H1 (cell line): ENCODE measurements at regions not wholly inside any gene's neighbourhood (a gene's known extent, or its start where the extent isn't known, plus 50 kb on each side); places are given as distances from the start of the nearest gene placed in this dataset.

Source experiments
- CTCF ChIA-PET: fragments of 300-600 bp; sonication (Branson Sonifier 250); formaldehyde crosslinking; loops from one replicate; lab custom pipeline; 2021; ENCODE audit not compliant: partially characterized antibody; lab: Charles Lee
- POLR2A ChIA-PET: fragments of 300-600 bp; sonication (Branson Sonifier 250); formaldehyde crosslinking; loops from one replicate; lab custom pipeline; 2021; ENCODE audit warnings: inconsistent platforms; ENCODE audit not compliant: partially characterized antibody; lab: Charles Lee
- DNase-seq, 2 experiments: peaks; one replicate each; pipeline versions ENCODE4 v3.0.0 to v3.0.0-alpha.2; 2010 to 2022; ENCODE audit warnings: low spot score in 2 of 2, low read depth in 1 of 2, mixed read lengths in 1 of 2
- FAIRE-seq: peaks from 2 replicates; lab custom pipeline; 2011; peaks lifted over from hg19 to GRCh38; lab: Jason Lieb, UNC
- H2AFZ ChIP-seq: 2 replicates; pipeline ENCODE4 v1.8.1; 2012; ENCODE audit warnings: low read length, inconsistent platforms
- H2AK5ac ChIP-seq: 2 replicates; pipeline ENCODE4 v1.6.1; 2013; ENCODE audit warnings: low read depth, low read length
- H2BK120ac ChIP-seq: replicated peaks from 2 replicates; pipeline ENCODE3; 2013; ENCODE audit warnings: low read depth, low read length, inconsistent platforms
- H2BK12ac ChIP-seq: 2 replicates; pipeline ENCODE4 v1.6.1; 2013; ENCODE audit warnings: low read depth, low read length
- H2BK15ac ChIP-seq: 2 replicates; pipeline ENCODE4 v1.6.1; 2013; ENCODE audit warnings: low read length
- H2BK20ac ChIP-seq: 2 replicates; pipeline ENCODE4 v1.6.1; 2013; ENCODE audit warnings: low read length
- H2BK5ac ChIP-seq: 2 replicates; pipeline ENCODE4 v1.6.1; 2013; ENCODE audit warnings: low read depth, low read length
- H3K14ac ChIP-seq: 2 replicates; pipeline ENCODE4 v1.6.1; 2013; ENCODE audit warnings: inconsistent platforms; ENCODE audit not compliant: insufficient read length
- H3K18ac ChIP-seq: 2 replicates; pipeline ENCODE4 v1.6.1; 2013; ENCODE audit warnings: low read length; ENCODE audit errors: extremely low read depth
- H3K23ac ChIP-seq: 2 replicates; pipeline ENCODE4 v1.6.1; 2013; ENCODE audit warnings: inconsistent platforms; ENCODE audit not compliant: insufficient read length
- H3K23me2 ChIP-seq: 2 replicates; pipeline ENCODE4 v1.6.1; 2013; ENCODE audit warnings: low read depth, low read length
- H3K27ac ChIP-seq: 2 replicates; pipeline ENCODE4 v1.6.1; 2011; ENCODE audit warnings: low read depth, low read length, inconsistent platforms
- H3K27me3 ChIP-seq, 4 experiments: replicated peaks in 1 of 4; 1 replicate in 1 of 4; 2 replicates in 3 of 4; pipeline versions ENCODE4 v1.6.1 to v1.8.1; 2011 to 2013; ENCODE audit warnings: low read length in 3 of 4, mild to moderate bottlenecking in 3 of 4, inconsistent platforms in 2 of 4, mixed read lengths in 2 of 4, moderate library complexity in 1 of 4; ENCODE audit not compliant: control insufficient read depth in 3 of 4, insufficient read depth in 3 of 4; ENCODE audit errors: extremely low read depth in 1 of 4
- H3K36me3 ChIP-seq, 4 experiments: 2 replicates each; pipeline versions ENCODE4 v1.6.1 to v1.8.1; 2011 to 2013; ENCODE audit warnings: mild to moderate bottlenecking in 4 of 4, low read length in 3 of 4, moderate library complexity in 2 of 4, control low read depth in 1 of 4, inconsistent platforms in 1 of 4; ENCODE audit not compliant: insufficient read depth in 4 of 4, control insufficient read depth in 2 of 4
- H3K4ac ChIP-seq: replicated peaks from 2 replicates; pipeline ENCODE3; 2013; ENCODE audit warnings: low read length, low read depth, mixed read lengths, inconsistent platforms; ENCODE audit not compliant: insufficient read length
- H3K4me1 ChIP-seq, 4 experiments: replicated peaks in 1 of 4; 1 replicate in 1 of 4; 2 replicates in 3 of 4; pipeline versions ENCODE4 v1.6.1 to v1.8.1; 2011 to 2013; ENCODE audit warnings: low read length in 3 of 4, inconsistent platforms in 2 of 4, mixed read lengths in 1 of 4; ENCODE audit not compliant: insufficient read depth in 4 of 4, control insufficient read depth in 3 of 4
- H3K4me2 ChIP-seq, 2 experiments: 2 replicates each; pipeline versions ENCODE4 v1.6.1 to v1.8.1; 2011 to 2013; ENCODE audit warnings: low read depth in 2 of 2, low read length in 2 of 2, control low read depth in 1 of 2, inconsistent platforms in 1 of 2, mild to moderate bottlenecking in 1 of 2; ENCODE audit not compliant: insufficient read depth in 1 of 2
- H3K4me3 ChIP-seq, 4 experiments: fragments of 200-600, 300-600 bp in 1 of 4; sonication (generic), shearing (Covaris generic), sonication (Bioruptor Twin) in 1 of 4; 2 replicates each; pipeline versions ENCODE4 v1.5.1 to v1.8.1; 2011 to 2016; ENCODE audit warnings: low read length in 4 of 4, low read depth in 3 of 4, control low read depth in 2 of 4, inconsistent platforms in 2 of 4, mild to moderate bottlenecking in 2 of 4, mixed read lengths in 1 of 4, moderate library complexity in 1 of 4; ENCODE audit not compliant: insufficient read depth in 2 of 4; ENCODE audit errors: extremely low read depth in 1 of 4
- H3K56ac ChIP-seq: replicated peaks from 2 replicates; pipeline ENCODE3; 2013; ENCODE audit warnings: low read depth, mild to moderate bottlenecking, mixed read lengths, low read length, inconsistent platforms; ENCODE audit not compliant: insufficient read length
- H3K79me1 ChIP-seq: 2 replicates; pipeline ENCODE4 v1.6.1; 2013; ENCODE audit warnings: low read depth, low read length, control low read depth
- H3K79me2 ChIP-seq, 2 experiments: 2 replicates each; pipeline versions ENCODE4 v1.6.1 to v1.8.1; 2012 to 2013; ENCODE audit warnings: low read length in 2 of 2, mild to moderate bottlenecking in 2 of 2, inconsistent platforms in 1 of 2; ENCODE audit not compliant: insufficient read depth in 2 of 2, control insufficient read depth in 1 of 2
- H3K9ac ChIP-seq, 4 experiments: replicated peaks in 1 of 4; 1 replicate in 1 of 4; 2 replicates in 3 of 4; pipeline versions ENCODE4 v1.6.1 to v1.8.1; 2011 to 2013; ENCODE audit warnings: low read depth in 3 of 4, low read length in 3 of 4, control low read depth in 2 of 4, mild to moderate bottlenecking in 2 of 4, moderate library complexity in 2 of 4, inconsistent platforms in 1 of 4; ENCODE audit errors: extremely low read depth in 1 of 4
- H3K9me3 ChIP-seq, 2 experiments: 2 replicates each; pipeline versions ENCODE4 v1.6.1 to v1.8.1; 2012 to 2013; ENCODE audit warnings: mild to moderate bottlenecking in 2 of 2, moderate library complexity in 2 of 2, control low read depth in 1 of 2, inconsistent platforms in 1 of 2, low read depth in 1 of 2, low read length in 1 of 2, mixed read lengths in 1 of 2; ENCODE audit not compliant: insufficient read depth in 2 of 2
- H4K20me1 ChIP-seq, 2 experiments: replicated peaks in 1 of 2; 2 replicates each; pipeline versions ENCODE3 to v1.8.1; 2011 to 2013; ENCODE audit warnings: inconsistent platforms in 2 of 2, low read length in 2 of 2, mild to moderate bottlenecking in 1 of 2; ENCODE audit not compliant: insufficient read depth in 2 of 2, control insufficient read depth in 1 of 2
- H4K5ac ChIP-seq: 2 replicates; pipeline ENCODE4 v1.6.1; 2013; ENCODE audit warnings: low read length, low read depth, mixed read lengths, inconsistent platforms; ENCODE audit not compliant: insufficient read length
- H4K8ac ChIP-seq: 2 replicates; pipeline ENCODE4 v1.8.0; 2013; ENCODE audit warnings: mild to moderate bottlenecking, moderate library complexity, low read length, inconsistent platforms; ENCODE audit not compliant: insufficient read depth; ENCODE audit errors: extremely low read depth
- H4K91ac ChIP-seq: replicated peaks from 2 replicates; pipeline ENCODE3; 2013; ENCODE audit warnings: low read length, mixed read lengths, inconsistent platforms; ENCODE audit not compliant: insufficient read length
- CTCF ChIP-seq, 3 experiments: IDR thresholded peaks; 1 replicate in 2 of 3; 2 replicates in 1 of 3; pipeline versions ENCODE4 v1.5.1 to v1.6.1; 2011; ENCODE audit warnings: low read length in 3 of 3, mild to moderate bottlenecking in 3 of 3, inconsistent platforms in 2 of 3, low read depth in 1 of 3, moderate library complexity in 1 of 3; ENCODE audit not compliant: insufficient read depth in 1 of 3; ENCODE audit errors: control extremely low read depth in 1 of 3
- MAFK ChIP-seq: IDR thresholded peaks from 2 replicates; pipeline ENCODE4 v1.6.1; 2012; ENCODE audit warnings: low read depth, mild to moderate bottlenecking, improper control_type of control experiment, low read length
- POLR2A ChIP-seq, 2 experiments: IDR thresholded peaks; 1 replicate in 1 of 2; 2 replicates in 1 of 2; pipeline ENCODE4 v1.6.1; 2011; ENCODE audit warnings: low read depth in 2 of 2, low read length in 2 of 2, mild to moderate bottlenecking in 2 of 2; ENCODE audit errors: control extremely low read depth in 1 of 2
- RBBP5 ChIP-seq: IDR thresholded peaks from 2 replicates; pipeline ENCODE4 v1.7.1; 2012; ENCODE audit warnings: low read depth, mild to moderate bottlenecking, inconsistent platforms, low read length, moderate library complexity, borderline replicate concordance
- SRF ChIP-seq: IDR thresholded peaks from 2 replicates; pipeline ENCODE4 v1.6.1; 2011; ENCODE audit warnings: mild to moderate bottlenecking, low read depth, low read length, moderate library complexity
- TCF12 ChIP-seq: IDR thresholded peaks from 2 replicates; pipeline ENCODE4 v1.6.1; 2011; ENCODE audit warnings: low read depth, mild to moderate bottlenecking, low read length
- WGBS, 2 experiments: shearing (Covaris generic) in 1 of 2; methylation state at CpG; one replicate each; pipeline versions ENCODE4 v1.1.6 to v1.1.7; 2013 to 2015; ENCODE audit warnings: low lambda C conversion rate in 2 of 2, mixed read lengths in 2 of 2, inconsistent platforms in 1 of 2, low coverage in 1 of 2, missing lambda C conversion rate in 1 of 2; ENCODE audit not compliant: insufficient replicate concordance in 2 of 2, insufficient coverage in 1 of 2, insufficient read length in 1 of 2; ENCODE audit errors: extremely low coverage in 1 of 2, missing lambda C conversion rate in 1 of 2; 5-methylcytosine and 5-hydroxymethylcytosine counted together
- TF ChIP-seq, protein P1 (sequence below): IDR thresholded peaks from 2 replicates; pipeline ENCODE4 v1.6.1; 2012; ENCODE audit warnings: inconsistent platforms

DNA sequence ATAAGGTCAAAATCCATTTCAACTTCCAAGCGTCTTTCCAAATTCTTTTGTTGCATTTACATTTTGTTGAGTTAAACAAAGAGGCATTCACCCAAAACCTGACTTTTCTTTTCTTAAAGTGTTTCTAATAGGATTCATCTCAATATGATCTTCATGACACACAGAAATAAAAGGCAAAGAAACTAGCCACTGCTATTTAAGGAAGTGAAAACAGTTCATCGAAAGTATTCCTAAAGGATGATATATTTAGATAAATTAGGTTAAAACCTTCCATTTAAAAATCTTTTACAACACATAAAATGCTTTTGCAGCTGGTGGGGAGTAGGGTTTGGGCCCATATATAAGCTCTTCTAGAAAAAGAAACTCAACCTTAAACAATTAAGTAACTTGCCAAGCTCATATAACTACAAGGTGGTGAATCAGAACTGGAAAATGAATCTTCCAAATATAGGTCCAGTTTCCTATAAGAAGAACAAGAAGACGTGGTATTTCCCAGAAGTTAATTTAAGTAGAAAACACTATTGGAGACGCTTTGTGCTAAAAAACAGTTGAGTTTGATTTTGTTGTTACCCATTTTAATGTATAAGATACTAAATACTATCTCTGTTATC lies 336.0 kb upstream of the HNRNPA3 start:
- H3K36me3 ChIP-seq, result no peaks in the 10 kb centered on the region; a peak in 1 of 8 replicates
- H3K4me1 ChIP-seq, result peaks cover 0 to 2% (median 1%) of the 10 kb centered on the region in 4 experiments; a peak in 2 of 7 replicates
- no peak overlapping the region for H4K5ac ChIP-seq
- no peak overlapping the region for H3K18ac ChIP-seq
- H3K14ac ChIP-seq, result no peak overlapping the region
- no peaks in the 10 kb centered on the region for H3K27me3 ChIP-seq
- no peak overlapping the region for H3K23ac ChIP-seq
- H3K9ac ChIP-seq, result no peak overlapping the region
- 85% methylated on average over 4 of the region's 4 CpGs; no CpG with 5 or more reads in 1 of the 2 experiments for WGBS, 2 experiments
- H3K4me3 ChIP-seq, result no peak overlapping the region
- TF ChIP-seq SRF (no peak), POLR2A (IDR thresholded peaks at IDR 0.05; ENCODE audit: control extremely low read depth in 1 of 2, low read depth in 2 of 2, low read length in 2 of 2) (no peak), TCF12 (no peak), RBBP5 (no peak), MAFK (no peak), CTCF (IDR thresholded peaks at IDR 0.05; ENCODE audit: control extremely low read depth in 1 of 3, insufficient read depth in 1 of 3, low read depth in 1 of 3, low read length in 3 of 3) (no peak)
- TF ChIP-seq, protein P1, sequence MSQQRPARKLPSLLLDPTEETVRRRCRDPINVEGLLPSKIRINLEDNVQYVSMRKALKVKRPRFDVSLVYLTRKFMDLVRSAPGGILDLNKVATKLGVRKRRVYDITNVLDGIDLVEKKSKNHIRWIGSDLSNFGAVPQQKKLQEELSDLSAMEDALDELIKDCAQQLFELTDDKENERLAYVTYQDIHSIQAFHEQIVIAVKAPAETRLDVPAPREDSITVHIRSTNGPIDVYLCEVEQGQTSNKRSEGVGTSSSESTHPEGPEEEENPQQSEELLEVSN, result no peak
- POLR2A ChIA-PET, result no interaction called here
- no peak overlapping the region for H2BK120ac ChIP-seq
- CTCF ChIA-PET, result interaction anchor here (1.7 to 2.3 kb wide), 2 partner anchors 18 to 272 kb away, joined by 3 to 6 read pairs; no protein-coding TSS in a partner anchor
- H2BK20ac ChIP-seq, result no peak overlapping the region
- no peak overlapping the region for H3K56ac ChIP-seq
- H2BK12ac ChIP-seq, result no peak overlapping the region
- H3K4ac ChIP-seq, result no peak overlapping the region
- no peaks in the 10 kb centered on the region for H3K79me2 ChIP-seq
- H3K23me2 ChIP-seq, result no peaks in the 10 kb centered on the region; the same call in 1 of the 2 replicates
- no peak overlapping the region for H4K91ac ChIP-seq
- DNase-seq, result no peak
- H2BK15ac ChIP-seq, result no peak overlapping the region
- H3K4me2 ChIP-seq, result no peak overlapping the region
- H4K8ac ChIP-seq, result no peak overlapping the region
- H3K9me3 ChIP-seq, result no peaks in the 10 kb centered on the region
- no peak overlapping the region for H3K27ac ChIP-seq
- H2AK5ac ChIP-seq, result no peak overlapping the region
- no peak overlapping the region for H2BK5ac ChIP-seq
- no peaks in the 10 kb centered on the region for H4K20me1 ChIP-seq
- FAIRE-seq, result no peak
- H2AFZ ChIP-seq, result no peak overlapping the region
- no peaks in the 10 kb centered on the region for H3K79me1 ChIP-seq
